Loucy (cell line): ENCODE measurements at regions not wholly inside any gene's neighbourhood (a gene's known extent, or its start where the extent isn't known, plus 50 kb on each side); places are given as distances from the start of the nearest gene placed in this dataset.

Experiments
- H2AFZ ChIP-seq: fragments of 200-600 bp; sonication (generic); 2 replicates; pipeline ENCODE4 v1.6.0; 2016; ENCODE audit warnings: antibody characterized with exemption, mild to moderate bottlenecking, low read length, moderate library complexity
- H3F3A ChIP-seq: fragments of 200-600 bp; 2 replicates; pipeline ENCODE4 v1.6.0; 2016; ENCODE audit warnings: antibody characterized with exemption, low read depth, mild to moderate bottlenecking
- H3K27me3 ChIP-seq: fragments of 200-600 bp; sonication (generic); 2 replicates; pipeline ENCODE4 v1.6.1; 2014; ENCODE audit warnings: low read length, mild to moderate bottlenecking; ENCODE audit not compliant: insufficient read depth, poor library complexity, severe bottlenecking
- H3K36me3 ChIP-seq: fragments of 200-600 bp; sonication (generic); 2 replicates; pipeline ENCODE4 v1.6.1; 2016; ENCODE audit warnings: low read length; ENCODE audit not compliant: insufficient read depth
- H3K4me1 ChIP-seq: fragments of 200-600 bp; sonication (generic); 2 replicates; pipeline ENCODE4 v1.5.1; 2014; ENCODE audit warnings: low read length, mild to moderate bottlenecking; ENCODE audit not compliant: insufficient read depth, poor library complexity, severe bottlenecking
- H3K4me2 ChIP-seq: fragments of 200-600 bp; sonication (generic); 2 replicates; pipeline ENCODE4 v1.6.0; 2014; ENCODE audit warnings: antibody characterized with exemption, low read length, low read depth, mild to moderate bottlenecking; ENCODE audit not compliant: poor library complexity, severe bottlenecking
- H3K4me3 ChIP-seq: fragments of 200-600 bp; sonication (generic); 2 replicates; pipeline ENCODE4 v1.5.1; 2014; ENCODE audit warnings: low read length, mild to moderate bottlenecking, mixed read lengths; ENCODE audit not compliant: poor library complexity, severe bottlenecking
- H3K79me2 ChIP-seq: fragments of 200-600 bp; sonication (generic); 2 replicates; pipeline ENCODE4 v1.6.1; 2014; ENCODE audit warnings: low read length; ENCODE audit not compliant: insufficient read depth
- H3K9ac ChIP-seq: fragments of 200-600 bp; sonication (generic); 2 replicates; pipeline ENCODE4 v1.6.0; 2014; ENCODE audit warnings: mild to moderate bottlenecking, low read depth, low read length, moderate library complexity; ENCODE audit not compliant: poor library complexity, severe bottlenecking
- H3K9me2 ChIP-seq: fragments of 200-600 bp; sonication (generic); replicated peaks from 2 replicates; pipeline ENCODE4 v1.6.1; 2016; ENCODE audit warnings: low read depth, low read length, mixed read lengths
- H3K9me3 ChIP-seq: fragments of 200-600 bp; sonication (generic); 2 replicates; pipeline ENCODE4 v1.6.1; 2014; ENCODE audit warnings: mild to moderate bottlenecking, antibody characterized with exemption, low read length, low read depth; ENCODE audit not compliant: insufficient read depth
- H4K20me1 ChIP-seq: fragments of 200-600 bp; sonication (generic); 2 replicates; pipeline ENCODE4 v1.6.0; 2014; ENCODE audit warnings: antibody characterized with exemption, low read length, mild to moderate bottlenecking; ENCODE audit not compliant: insufficient read depth, poor library complexity, severe bottlenecking
- EZH2phosphoT487 ChIP-seq: fragments of 200-600 bp; IDR thresholded peaks from 2 replicates; pipeline ENCODE4 v1.6.1; 2018; ENCODE audit warnings: antibody characterized with exemption, mild to moderate bottlenecking, moderate library complexity, borderline replicate concordance
- TF ChIP-seq, protein P1 (sequence below): fragments of 200-600 bp; sonication (generic); conservative IDR thresholded peaks from 2 replicates; pipeline ENCODE4 v1.5.1; 2014; ENCODE audit warnings: mild to moderate bottlenecking, antibody characterized with exemption, low read length

DNA sequence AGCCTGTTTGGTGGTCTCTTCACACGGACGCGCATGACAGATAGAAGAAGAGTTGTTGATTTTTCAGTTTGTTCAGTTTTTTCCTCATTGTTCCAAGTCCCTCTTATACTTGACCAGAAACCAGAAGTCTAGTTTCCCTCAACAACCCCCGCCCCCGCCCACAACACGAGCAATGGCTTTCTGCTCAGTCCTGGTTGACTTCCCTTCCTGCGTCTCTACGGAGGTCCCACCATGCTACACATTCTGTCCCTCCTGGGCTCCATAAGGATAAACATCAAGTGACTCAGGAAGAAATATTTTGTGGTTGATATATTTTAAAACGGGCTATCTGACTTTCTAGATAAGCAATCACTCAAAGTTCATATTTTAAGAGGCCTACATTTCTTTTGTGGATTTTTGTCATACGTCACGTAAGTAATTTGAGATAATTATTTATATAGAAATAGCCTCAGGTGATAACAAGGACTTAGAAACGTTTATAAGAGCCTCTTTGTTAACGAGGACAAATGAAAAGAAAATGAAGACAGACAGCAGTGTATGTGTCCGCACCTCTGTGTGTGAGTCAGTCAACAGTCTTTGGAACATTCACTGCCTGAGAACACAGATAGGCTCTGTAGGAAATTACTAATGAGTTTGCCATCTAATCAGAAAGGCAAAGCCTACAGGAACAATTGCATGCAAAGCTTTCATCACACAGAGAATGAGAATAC is 214.4 kb downstream of the RAP2A start:
- no peaks in the 10 kb centered on the region for H3K27me3 ChIP-seq
- H3K4me3 ChIP-seq: no peak overlapping the region
- H3F3A ChIP-seq: no peaks in the 10 kb centered on the region
- no peaks in the 10 kb centered on the region for H3K36me3 ChIP-seq
- H4K20me1 ChIP-seq: no peaks in the 10 kb centered on the region
- no peaks in the 10 kb centered on the region for H3K9me2 ChIP-seq
- H3K9ac ChIP-seq: no peak overlapping the region
- no peak for TF ChIP-seq EZH2phosphoT487
- TF ChIP-seq, protein P1, sequence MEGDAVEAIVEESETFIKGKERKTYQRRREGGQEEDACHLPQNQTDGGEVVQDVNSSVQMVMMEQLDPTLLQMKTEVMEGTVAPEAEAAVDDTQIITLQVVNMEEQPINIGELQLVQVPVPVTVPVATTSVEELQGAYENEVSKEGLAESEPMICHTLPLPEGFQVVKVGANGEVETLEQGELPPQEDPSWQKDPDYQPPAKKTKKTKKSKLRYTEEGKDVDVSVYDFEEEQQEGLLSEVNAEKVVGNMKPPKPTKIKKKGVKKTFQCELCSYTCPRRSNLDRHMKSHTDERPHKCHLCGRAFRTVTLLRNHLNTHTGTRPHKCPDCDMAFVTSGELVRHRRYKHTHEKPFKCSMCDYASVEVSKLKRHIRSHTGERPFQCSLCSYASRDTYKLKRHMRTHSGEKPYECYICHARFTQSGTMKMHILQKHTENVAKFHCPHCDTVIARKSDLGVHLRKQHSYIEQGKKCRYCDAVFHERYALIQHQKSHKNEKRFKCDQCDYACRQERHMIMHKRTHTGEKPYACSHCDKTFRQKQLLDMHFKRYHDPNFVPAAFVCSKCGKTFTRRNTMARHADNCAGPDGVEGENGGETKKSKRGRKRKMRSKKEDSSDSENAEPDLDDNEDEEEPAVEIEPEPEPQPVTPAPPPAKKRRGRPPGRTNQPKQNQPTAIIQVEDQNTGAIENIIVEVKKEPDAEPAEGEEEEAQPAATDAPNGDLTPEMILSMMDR: no peak
- H3K4me1 ChIP-seq: no peaks in the 10 kb centered on the region
- no peaks in the 10 kb centered on the region for H3K79me2 ChIP-seq
- no peak overlapping the region for H2AFZ ChIP-seq
- H3K9me3 ChIP-seq: no peaks in the 10 kb centered on the region
- H3K4me2 ChIP-seq: no peak overlapping the region

DNA sequence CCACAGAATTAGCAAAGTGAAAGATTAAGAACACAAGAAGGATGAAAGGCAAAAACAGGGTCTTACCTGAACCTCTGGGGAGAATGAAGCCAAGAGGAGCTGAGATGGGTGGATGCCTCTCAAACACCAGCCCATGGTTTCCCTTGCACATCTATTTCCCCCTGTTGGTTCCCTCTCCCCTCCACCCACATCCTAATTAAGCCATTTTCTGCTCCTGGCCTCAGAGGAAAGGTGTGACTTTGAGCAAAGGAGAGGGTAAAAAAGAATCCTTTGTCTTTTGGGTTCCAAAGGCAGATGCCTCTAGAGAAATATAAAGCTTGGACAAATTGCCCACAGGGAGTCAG is 214.9 kb downstream of the RAP2A start:
- Histone ChIP-seq H3K79me2 (no peaks in the 10 kb centered on the region), H3K36me3 (no peaks in the 10 kb centered on the region), H3K4me1 (no peaks in the 10 kb centered on the region), H4K20me1 (no peaks in the 10 kb centered on the region), H3K9ac (no peak overlapping the region), H3K9me3 (no peaks in the 10 kb centered on the region), H3K27me3 (no peaks in the 10 kb centered on the region), H3K4me3 (no peak overlapping the region), H3K4me2 (no peak overlapping the region), H3K9me2 (no peaks in the 10 kb centered on the region), H2AFZ (no peak overlapping the region), H3F3A (no peaks in the 10 kb centered on the region)
- TF ChIP-seq EZH2phosphoT487: no peak
- TF ChIP-seq, protein P1: no peak

DNA sequence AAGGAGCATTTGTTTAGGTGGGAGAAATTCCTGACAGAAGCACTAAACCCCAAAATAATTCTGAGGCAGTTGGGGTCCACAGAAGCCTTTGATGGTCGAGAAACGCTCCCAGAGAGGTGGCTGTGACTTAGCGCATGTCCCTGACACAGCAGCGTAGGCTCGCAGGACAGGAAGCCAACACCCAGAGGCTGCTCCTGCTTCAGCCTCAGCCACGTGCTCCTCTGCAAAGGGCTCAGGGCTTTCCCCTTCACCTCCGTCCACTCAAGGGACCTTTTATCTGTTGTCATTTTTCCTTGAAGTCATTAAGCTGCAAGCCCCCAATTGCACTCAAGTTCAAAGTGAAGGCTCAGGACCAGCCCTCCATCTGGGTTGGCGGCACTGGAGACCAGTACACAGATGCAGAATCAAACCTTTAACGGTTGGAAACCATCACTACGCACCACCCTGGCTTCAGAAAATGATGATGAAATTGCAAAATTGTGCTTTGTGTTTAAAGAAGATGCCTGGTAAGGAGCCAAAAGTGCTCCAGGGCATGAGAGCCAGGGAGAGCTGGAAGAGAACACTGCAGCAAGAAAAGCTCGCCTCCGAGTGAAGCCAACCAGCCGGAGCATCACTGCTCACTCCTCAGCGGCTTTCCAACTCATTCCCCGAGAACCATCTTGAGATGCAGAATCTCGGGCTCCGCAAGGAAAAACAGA is 219.6 kb downstream of the RAP2A start:
- Histone ChIP-seq H3K9me2 (no peaks in the 10 kb centered on the region), H3K4me2 (no peak overlapping the region), H3K4me3 (no peak overlapping the region), H3K4me1 (no peaks in the 10 kb centered on the region), H3F3A (no peaks in the 10 kb centered on the region), H3K9ac (no peak overlapping the region), H3K36me3 (no peaks in the 10 kb centered on the region), H2AFZ (no peak overlapping the region), H3K27me3 (no peaks in the 10 kb centered on the region), H3K9me3 (no peaks in the 10 kb centered on the region), H4K20me1 (no peaks in the 10 kb centered on the region), H3K79me2 (no peaks in the 10 kb centered on the region)
- no peak for TF ChIP-seq EZH2phosphoT487
- TF ChIP-seq, protein P1: no peak
